ENCODE measurements at regions not wholly inside any gene's neighbourhood (a gene's known extent, or its start where the extent isn't known, plus 50 kb on each side); places are given as distances from the start of the nearest gene placed in this dataset.
A peak's percentile ranks its signal among the peaks of the same experiment; 100 is the strongest.

DNA sequence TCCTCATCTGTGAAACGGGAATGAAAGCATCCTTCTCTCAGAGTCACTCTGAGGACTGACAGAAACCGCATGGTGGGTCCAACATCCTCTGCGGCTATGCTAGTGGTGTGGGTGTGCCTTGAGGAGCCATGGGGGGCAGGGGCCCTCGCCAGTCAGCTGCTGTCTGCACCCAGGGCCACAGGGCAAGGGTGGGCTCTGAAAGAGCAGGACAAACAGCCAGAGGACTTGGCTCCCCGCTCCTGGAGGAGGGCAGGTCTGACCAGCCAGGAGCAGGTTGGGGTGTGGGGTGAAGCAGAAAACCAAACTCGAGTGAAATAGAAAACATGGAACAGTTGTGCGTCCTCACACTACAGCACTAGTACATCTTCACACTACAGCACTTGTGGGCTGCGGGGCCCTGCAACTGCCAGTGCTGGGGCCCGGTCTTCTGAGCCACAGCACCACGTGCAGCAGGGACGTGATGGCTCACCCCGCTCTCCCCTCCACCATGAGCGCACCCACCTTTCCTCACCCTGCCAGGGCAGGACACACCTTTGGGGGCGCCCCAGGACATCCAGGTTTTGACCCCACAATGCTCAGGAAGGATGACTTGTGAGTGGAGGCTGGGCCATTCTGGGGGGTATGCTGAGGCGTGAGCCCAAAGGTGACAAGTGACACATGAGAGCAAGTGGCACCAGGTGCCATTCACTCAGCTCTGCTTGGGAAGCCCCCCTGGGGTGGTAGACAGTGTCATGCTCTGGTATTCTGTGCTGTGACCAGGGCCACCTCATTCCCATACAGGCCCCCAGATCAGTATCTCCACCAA, 96.1 kb upstream of the RET start:
- DNase-seq (no peak), ATAC-seq (no peak)
- no peaks in the 10 kb centered on the region for H3K27me3 ChIP-seq (ENCODE audit: low read depth)
- no peaks in the 10 kb centered on the region for H3K36me3 ChIP-seq
- no peaks in the 10 kb centered on the region for H3K9me3 ChIP-seq
- intact Hi-C loops (cut with DNase I): no loop called here
- H3K4me3 ChIP-seq: no peak overlapping the region
- no peaks in the 10 kb centered on the region for H3K4me1 ChIP-seq
- TF ChIP-seq, protein P1, sequence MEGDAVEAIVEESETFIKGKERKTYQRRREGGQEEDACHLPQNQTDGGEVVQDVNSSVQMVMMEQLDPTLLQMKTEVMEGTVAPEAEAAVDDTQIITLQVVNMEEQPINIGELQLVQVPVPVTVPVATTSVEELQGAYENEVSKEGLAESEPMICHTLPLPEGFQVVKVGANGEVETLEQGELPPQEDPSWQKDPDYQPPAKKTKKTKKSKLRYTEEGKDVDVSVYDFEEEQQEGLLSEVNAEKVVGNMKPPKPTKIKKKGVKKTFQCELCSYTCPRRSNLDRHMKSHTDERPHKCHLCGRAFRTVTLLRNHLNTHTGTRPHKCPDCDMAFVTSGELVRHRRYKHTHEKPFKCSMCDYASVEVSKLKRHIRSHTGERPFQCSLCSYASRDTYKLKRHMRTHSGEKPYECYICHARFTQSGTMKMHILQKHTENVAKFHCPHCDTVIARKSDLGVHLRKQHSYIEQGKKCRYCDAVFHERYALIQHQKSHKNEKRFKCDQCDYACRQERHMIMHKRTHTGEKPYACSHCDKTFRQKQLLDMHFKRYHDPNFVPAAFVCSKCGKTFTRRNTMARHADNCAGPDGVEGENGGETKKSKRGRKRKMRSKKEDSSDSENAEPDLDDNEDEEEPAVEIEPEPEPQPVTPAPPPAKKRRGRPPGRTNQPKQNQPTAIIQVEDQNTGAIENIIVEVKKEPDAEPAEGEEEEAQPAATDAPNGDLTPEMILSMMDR (IDR thresholded peaks at IDR 0.05): no peak
- H3K27ac ChIP-seq: no peak overlapping the region

DNA sequence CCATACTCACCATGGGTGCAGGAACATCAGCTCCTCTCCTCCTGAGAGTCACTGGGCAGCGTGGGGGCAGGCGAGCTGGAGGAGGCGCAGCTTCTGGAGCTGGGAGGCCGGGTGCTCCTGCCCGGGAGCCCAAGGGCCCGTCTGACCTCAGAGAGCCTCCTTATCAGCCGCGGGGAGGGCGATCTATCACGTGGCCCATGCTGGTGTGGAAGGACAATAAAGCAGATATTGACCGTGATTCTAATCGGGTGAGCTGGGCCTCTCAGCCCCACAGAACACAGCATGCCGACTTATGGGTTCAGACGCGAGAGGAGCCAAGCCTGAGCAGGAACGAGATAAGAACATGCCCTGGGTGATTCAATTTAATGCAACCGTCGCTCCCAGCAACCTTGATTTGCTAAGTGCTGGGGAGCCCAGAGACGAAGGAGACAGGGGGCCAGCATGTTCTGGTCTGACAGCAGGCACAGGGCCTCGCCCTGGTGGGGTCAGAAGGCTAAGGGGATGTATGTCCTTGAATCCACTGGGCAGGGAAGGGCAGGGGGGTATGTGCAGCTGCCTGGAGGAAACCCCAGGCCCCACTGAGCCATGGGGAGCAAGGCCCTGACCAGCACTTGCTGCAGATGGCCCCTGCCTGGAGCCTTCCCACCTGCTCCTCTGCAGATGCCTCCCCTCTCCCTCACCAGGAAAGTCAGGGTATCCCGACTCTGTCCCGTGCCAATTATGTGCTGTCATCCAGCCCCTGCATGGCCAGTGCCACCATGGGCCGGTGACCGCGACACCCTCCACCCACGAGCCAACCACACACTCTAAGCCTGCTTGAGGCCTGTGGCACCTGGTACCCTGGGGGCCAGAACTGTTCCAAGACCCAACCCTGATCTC, 95.3 kb upstream of the RET start:
- no peaks in the 10 kb centered on the region for H3K27me3 ChIP-seq (ENCODE audit: low read depth)
- ATAC-seq (no peak), DNase-seq (peak; percentile 43)
- H3K27ac ChIP-seq: no peak overlapping the region
- H3K36me3 ChIP-seq: no peaks in the 10 kb centered on the region
- no peaks in the 10 kb centered on the region for H3K9me3 ChIP-seq
- H3K4me3 ChIP-seq: no peak overlapping the region
- TF ChIP-seq, protein P1 (IDR thresholded peaks at IDR 0.05): no peak
- H3K4me1 ChIP-seq: no peaks in the 10 kb centered on the region
- intact Hi-C loops (cut with DNase I): no loop called here

DNA sequence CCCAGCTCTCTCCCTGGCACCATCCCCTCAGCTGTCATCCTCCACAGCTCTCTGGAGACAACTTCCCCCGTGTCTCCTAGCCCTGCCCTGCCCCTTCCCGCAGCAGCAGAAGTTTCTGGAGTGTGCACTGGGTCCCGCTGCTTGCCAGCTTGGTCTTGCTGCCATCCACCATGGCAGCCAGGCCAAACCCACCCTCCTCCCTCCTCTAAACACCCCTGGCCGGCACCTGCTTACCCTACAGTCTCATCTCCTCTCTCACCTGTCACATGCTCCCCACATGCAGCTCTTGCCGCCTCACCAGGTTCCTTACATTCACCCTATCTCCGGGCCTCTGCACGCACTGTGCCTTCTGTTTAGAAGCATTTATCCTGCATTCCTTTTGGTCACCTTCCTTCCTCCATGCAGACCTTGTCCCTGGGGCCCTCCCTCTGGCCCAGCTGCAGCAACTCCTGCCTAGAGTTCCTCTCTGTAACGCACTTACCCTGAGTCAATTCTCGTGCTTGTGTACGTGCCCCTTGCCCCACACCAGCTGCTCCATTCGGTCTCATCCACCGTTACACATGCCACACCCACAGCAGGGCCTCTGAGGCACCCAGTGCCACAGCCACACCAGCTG, 93.9 kb upstream of the RET start:
- Histone ChIP-seq H3K36me3 (no peaks in the 10 kb centered on the region), H3K4me3 (no peak overlapping the region), H3K4me1 (no peaks in the 10 kb centered on the region), H3K27ac (no peak overlapping the region), H3K9me3 (no peaks in the 10 kb centered on the region), H3K27me3 (ENCODE audit: low read depth) (no peaks in the 10 kb centered on the region)
- intact Hi-C loops (cut with DNase I): no loop called here
- TF ChIP-seq, protein P1 (IDR thresholded peaks at IDR 0.05): no peak
- ATAC-seq (no peak), DNase-seq (peak; percentile 39)

DNA sequence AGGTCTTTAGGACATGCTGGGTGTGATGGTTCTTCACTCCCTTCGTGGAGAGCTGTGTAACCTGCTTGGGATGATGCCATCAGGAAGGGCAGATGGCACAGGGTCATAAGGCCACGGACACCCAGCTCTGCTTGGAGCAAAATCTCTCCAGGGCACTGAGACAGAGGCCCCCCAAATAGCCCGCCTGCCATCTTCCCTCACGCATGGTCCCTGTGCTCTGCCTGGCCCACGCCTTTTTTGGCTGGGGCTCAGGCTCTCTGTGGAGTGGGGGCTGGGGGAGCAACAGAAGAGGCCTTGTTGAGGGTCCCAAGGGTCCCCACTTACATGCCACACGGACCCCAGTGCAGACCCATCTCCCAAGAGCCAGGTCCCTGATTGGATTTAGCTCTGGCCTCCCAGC, 93.3 kb upstream of the RET start:
- DNase-seq: no peak
- no peaks in the 10 kb centered on the region for H3K9me3 ChIP-seq

GRCh38 chr10:42984035-42984610, 92.7 kb upstream of the RET start:
- H3K9me3 ChIP-seq: no peaks in the 10 kb centered on the region
- H3K27me3 ChIP-seq (ENCODE audit: low read depth): no peaks in the 10 kb centered on the region
- H3K4me1 ChIP-seq: no peaks in the 10 kb centered on the region
- no peak for ATAC-seq
- no peaks in the 10 kb centered on the region for H3K36me3 ChIP-seq
- intact Hi-C loops (cut with DNase I): no loop called here
- H3K27ac ChIP-seq: no peak overlapping the region
- no peak overlapping the region for H3K4me3 ChIP-seq
- DNase-seq: no peak
- TF ChIP-seq, protein P1 (IDR thresholded peaks at IDR 0.05): no peak

More for the DNA sequence above, 93.3 kb upstream of the RET start:
- Histone ChIP-seq H3K27ac (no peak overlapping the region), H3K36me3 (no peaks in the 10 kb centered on the region), H3K27me3 (ENCODE audit: low read depth) (no peaks in the 10 kb centered on the region), H3K4me1 (no peaks in the 10 kb centered on the region), H3K4me3 (no peak overlapping the region)
- TF ChIP-seq, protein P1 (IDR thresholded peaks at IDR 0.05): no peak
- no peak for ATAC-seq
- intact Hi-C loops (cut with DNase I): no loop called here

Data from lower lobe of right lung (tissue), 2 donors.